NT2/D1 (cell line): ENCODE measurements at regions not wholly inside any gene's neighbourhood (a gene's known extent, or its start where the extent isn't known, plus 50 kb on each side); places are given as distances from the start of the nearest gene placed in this dataset.
"Not testable (repeated sequence)": the region's sequence is repeated elsewhere in the genome, so short reads cannot be mapped to it uniquely, and the experiment has no call there.

Experiments
- DNase-seq: peaks from one replicate; pipeline ENCODE4 v3.0.0-alpha.2; 2011; ENCODE audit warnings: low read depth, low spot score
- H3K27me3 ChIP-seq: 2 replicates; pipeline ENCODE4 v1.6.0; 2011; ENCODE audit warnings: mild to moderate bottlenecking; ENCODE audit not compliant: insufficient read length, insufficient read depth
- H3K36me3 ChIP-seq: 2 replicates; pipeline ENCODE4 v1.6.1; 2011; ENCODE audit warnings: mild to moderate bottlenecking, low read length, mixed read lengths; ENCODE audit not compliant: insufficient read depth, insufficient read length
- H3K4me1 ChIP-seq: 2 replicates; pipeline ENCODE4 v1.5.1; 2011; ENCODE audit not compliant: insufficient read depth, insufficient read length
- H3K4me3 ChIP-seq: 2 replicates; pipeline ENCODE4 v1.5.1; 2011; ENCODE audit warnings: low read depth; ENCODE audit not compliant: insufficient read length
- H3K9ac ChIP-seq: 2 replicates; pipeline ENCODE4 v1.6.0; 2011; ENCODE audit warnings: low read depth; ENCODE audit not compliant: insufficient read length
- H3K9me3 ChIP-seq: 2 replicates; pipeline ENCODE4 v1.5.1; 2011; ENCODE audit warnings: mild to moderate bottlenecking, low read length; ENCODE audit not compliant: insufficient read depth
- SUZ12 ChIP-seq: IDR thresholded peaks from 2 replicates; pipeline ENCODE4 v1.6.1; 2011; ENCODE audit not compliant: insufficient read length, insufficient read depth; ENCODE audit errors: extremely low read depth
- YY1 ChIP-seq: IDR thresholded peaks from 2 replicates; pipeline ENCODE4 v1.6.1; 2011; ENCODE audit not compliant: insufficient read length, insufficient read depth
- ZNF274 ChIP-seq: IDR thresholded peaks from 2 replicates; pipeline ENCODE4 v1.6.1; 2011; ENCODE audit warnings: mild to moderate bottlenecking, low read depth, low read length

GRCh38 chr9:93891549-93892310 lies 63.4 kb downstream of the BARX1 start:
- no peaks in the 10 kb centered on the region for H3K4me1 ChIP-seq
- no peak overlapping the region for H3K4me3 ChIP-seq
- DNase-seq, result no peak
- no peak for TF ChIP-seq SUZ12
- TF ChIP-seq ZNF274, result no peak
- TF ChIP-seq YY1, result no peak
- H3K9me3 ChIP-seq, result peaks cover 28% of the 10 kb centered on the region
- no peaks in the 10 kb centered on the region for H3K27me3 ChIP-seq
- H3K36me3 ChIP-seq, result no peaks in the 10 kb centered on the region
- H3K9ac ChIP-seq, result no peak overlapping the region

DNA sequence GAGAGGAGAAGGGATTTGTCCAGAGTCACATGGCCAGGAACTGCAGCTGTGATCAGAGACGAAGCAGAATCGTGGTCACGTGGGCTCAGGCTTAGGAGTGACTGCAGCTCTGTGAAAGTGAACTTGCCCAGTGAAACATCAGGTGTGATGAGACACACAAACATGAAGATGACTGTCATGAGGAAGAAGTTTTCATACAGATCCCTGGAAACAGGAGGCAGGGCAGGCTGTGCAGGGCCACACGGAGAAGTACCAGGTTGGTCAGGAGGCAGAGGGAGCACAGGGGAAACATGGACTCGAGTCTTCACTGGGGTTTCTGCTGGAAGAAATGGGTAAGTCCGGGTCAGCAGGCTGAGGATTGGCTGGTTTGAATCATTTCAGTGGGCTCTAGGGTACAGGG lies 64.1 kb downstream of the BARX1 start:
- H3K4me3 ChIP-seq, result no peak overlapping the region
- no peak overlapping the region for H3K9ac ChIP-seq
- H3K4me1 ChIP-seq, result no peaks in the 10 kb centered on the region
- no peak for TF ChIP-seq YY1
- TF ChIP-seq ZNF274, result no peak
- H3K9me3 ChIP-seq, result peaks cover 28% of the 10 kb centered on the region
- H3K36me3 ChIP-seq, result no peaks in the 10 kb centered on the region
- H3K27me3 ChIP-seq, result no peaks in the 10 kb centered on the region
- no peak for DNase-seq

DNA sequence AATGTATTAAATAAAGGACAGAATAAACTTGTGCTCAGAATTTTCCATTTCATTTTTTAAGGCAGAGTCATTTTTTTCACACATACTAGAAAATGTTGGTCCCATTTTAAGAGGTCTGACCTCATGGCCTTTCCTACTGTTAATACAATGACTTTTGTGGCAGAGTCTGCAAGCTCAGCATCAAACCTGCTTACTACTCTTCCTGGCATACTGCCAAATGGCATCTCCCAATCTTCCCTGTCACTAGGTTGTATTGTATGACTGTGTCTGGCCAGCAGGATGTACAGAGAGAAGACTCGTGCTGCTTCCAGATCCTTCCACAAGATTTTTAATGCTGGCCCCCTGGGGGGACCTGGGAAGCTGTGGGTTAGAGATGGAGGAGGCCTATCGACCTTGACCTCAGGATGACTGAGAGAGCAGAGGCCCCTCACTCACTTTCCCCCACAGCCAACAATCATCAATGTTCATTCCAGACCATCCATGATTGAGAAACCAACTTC lies 64.7 kb downstream of the BARX1 start:
- H3K4me1 ChIP-seq, result no peaks in the 10 kb centered on the region
- no peak for TF ChIP-seq ZNF274
- no peak for TF ChIP-seq YY1
- TF ChIP-seq SUZ12, result no peak
- H3K9ac ChIP-seq, result no peak overlapping the region
- H3K36me3 ChIP-seq, result no peaks in the 10 kb centered on the region
- DNase-seq, result no peak
- no peaks in the 10 kb centered on the region for H3K27me3 ChIP-seq
- H3K9me3 ChIP-seq, result peaks cover 28% of the 10 kb centered on the region
- H3K4me3 ChIP-seq, result no peak overlapping the region

- Histone ChIP-seq H3K4me3 (no peak overlapping the region), H3K36me3 (no peaks in the 10 kb centered on the region), H3K9ac (no peak overlapping the region), H3K9me3 (peaks cover 9% of the 10 kb centered on the region; the same call in 1 of the 2 replicates), H3K4me1 (no peaks in the 10 kb centered on the region), H3K27me3 (no peaks in the 10 kb centered on the region)
- no peak for DNase-seq
- TF ChIP-seq ZNF274 (no peak), SUZ12 (no peak), YY1 (no peak)
These were observed 68.2 kb downstream of the BARX1 start for GRCh38 chr9:93886911-93887310.

GRCh38 chr9:93884808-93885207 lies 70.3 kb downstream of the BARX1 start:
- DNase-seq, result no peak
- TF ChIP-seq YY1 (no peak), ZNF274 (no peak), SUZ12 (no peak)
- no peaks in the 10 kb centered on the region for H3K36me3 ChIP-seq

DNA sequence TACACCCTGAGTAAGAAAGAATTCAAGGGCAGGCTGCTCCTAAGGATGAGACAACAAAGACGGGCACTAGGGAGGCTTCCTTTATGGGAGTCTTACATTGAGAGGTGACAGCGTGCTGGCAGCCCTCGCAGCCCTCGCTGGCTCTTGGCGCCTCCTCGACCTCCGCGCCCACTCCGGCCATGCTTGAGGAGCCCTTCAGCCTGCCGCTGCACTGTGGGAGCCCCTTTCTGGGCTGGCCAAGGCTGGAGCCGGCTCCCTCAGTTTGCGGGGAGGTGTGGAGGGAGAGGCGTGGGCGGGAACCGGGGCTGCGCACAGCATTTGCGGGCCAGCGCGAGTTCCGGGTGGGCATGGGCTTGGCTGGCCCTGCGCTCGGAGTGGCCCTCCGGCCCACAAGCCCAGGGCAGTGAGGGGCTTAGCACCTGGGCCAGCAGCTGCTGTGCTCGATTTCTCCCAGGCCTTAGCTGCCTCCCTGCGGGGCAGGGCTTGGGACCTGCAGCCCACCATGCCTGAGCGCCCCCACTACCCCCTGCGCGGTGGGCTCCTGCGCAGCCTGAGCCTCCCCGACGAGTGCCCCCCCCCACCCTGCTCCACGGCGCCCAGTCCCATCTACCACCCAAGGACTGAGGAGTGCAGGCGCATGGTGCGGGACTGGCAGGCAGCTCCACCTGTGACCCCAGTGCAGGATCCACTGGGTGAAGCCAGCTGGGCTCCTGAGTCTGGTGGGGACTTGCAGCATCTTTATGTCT lies 75.3 kb downstream of the BARX1 start:
- not testable (repeated sequence) for H3K36me3 ChIP-seq, H3K27me3 ChIP-seq, H3K4me3 ChIP-seq, H3K9ac ChIP-seq, H3K4me1 ChIP-seq, DNase-seq
- peaks cover 32% of the 10 kb centered on the region for H3K9me3 ChIP-seq

More at GRCh38 chr9:93884808-93885207, 70.3 kb downstream of the BARX1 start:
- Histone ChIP-seq H3K9ac (no peak overlapping the region), H3K4me3 (no peak overlapping the region), H3K27me3 (no peaks in the 10 kb centered on the region), H3K4me1 (no peaks in the 10 kb centered on the region), H3K9me3 (peaks cover 2% of the 10 kb centered on the region; the same call in 1 of the 2 replicates)

DNA sequence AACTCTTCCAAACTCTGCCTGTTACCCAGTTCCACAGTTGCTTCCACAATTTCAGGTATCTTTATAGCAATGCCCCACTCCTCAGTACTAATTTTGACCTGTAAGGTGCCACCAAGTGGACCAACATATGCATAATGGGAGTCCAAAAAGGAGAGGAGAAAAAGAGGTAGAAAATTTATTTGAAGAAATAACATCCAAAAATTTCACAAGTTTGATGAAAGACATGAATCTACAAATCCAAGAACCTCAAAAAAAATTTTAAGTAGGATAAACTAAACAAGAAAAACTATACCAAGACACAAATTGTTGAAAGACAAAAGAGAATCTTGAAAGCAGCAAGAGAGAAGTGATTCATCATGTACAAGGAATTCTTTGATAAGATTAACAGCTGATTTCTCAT lies 79.8 kb downstream of the BARX1 start:
- Histone ChIP-seq H3K36me3 (no peaks in the 10 kb centered on the region), H3K4me3 (no peak overlapping the region), H3K4me1 (no peaks in the 10 kb centered on the region), H3K9ac (no peak overlapping the region), H3K27me3 (no peaks in the 10 kb centered on the region), H3K9me3 (peaks cover 48% of the 10 kb centered on the region)
- TF ChIP-seq SUZ12 (no peak), ZNF274 (no peak), YY1 (no peak)
- no peak for DNase-seq
